ENCODE measurements at regions not wholly inside any gene's neighbourhood (a gene's known extent, or its start where the extent isn't known, plus 50 kb on each side); places are given as distances from the start of the nearest gene placed in this dataset.

DNA sequence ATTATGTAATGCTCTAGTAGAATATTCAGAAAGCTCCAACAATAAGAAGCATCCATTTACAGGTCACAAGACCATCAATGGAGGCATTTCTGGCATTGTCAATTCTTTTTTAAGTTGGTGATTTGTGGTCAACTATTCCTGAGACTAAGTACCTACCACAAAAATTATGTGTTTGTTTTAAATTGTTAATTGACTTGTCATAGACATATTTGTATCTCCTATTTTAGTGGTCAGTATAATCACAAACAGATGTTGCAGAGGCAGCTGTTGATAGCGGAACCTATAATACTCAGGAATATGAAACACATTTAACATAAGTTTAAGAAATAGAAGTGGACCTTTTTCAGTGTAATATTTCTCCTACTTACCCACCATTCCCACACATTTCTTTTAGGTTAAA, 430.1 kb downstream of the CCDC85A start:
- TF ChIP-seq, protein P1, sequence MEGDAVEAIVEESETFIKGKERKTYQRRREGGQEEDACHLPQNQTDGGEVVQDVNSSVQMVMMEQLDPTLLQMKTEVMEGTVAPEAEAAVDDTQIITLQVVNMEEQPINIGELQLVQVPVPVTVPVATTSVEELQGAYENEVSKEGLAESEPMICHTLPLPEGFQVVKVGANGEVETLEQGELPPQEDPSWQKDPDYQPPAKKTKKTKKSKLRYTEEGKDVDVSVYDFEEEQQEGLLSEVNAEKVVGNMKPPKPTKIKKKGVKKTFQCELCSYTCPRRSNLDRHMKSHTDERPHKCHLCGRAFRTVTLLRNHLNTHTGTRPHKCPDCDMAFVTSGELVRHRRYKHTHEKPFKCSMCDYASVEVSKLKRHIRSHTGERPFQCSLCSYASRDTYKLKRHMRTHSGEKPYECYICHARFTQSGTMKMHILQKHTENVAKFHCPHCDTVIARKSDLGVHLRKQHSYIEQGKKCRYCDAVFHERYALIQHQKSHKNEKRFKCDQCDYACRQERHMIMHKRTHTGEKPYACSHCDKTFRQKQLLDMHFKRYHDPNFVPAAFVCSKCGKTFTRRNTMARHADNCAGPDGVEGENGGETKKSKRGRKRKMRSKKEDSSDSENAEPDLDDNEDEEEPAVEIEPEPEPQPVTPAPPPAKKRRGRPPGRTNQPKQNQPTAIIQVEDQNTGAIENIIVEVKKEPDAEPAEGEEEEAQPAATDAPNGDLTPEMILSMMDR (IDR thresholded peaks at IDR 0.05; ENCODE audit: insufficient read depth, low read length, poor library complexity, severe bottlenecking), result no peak
- TF ChIP-seq EZH2phosphoT487 (conservative IDR thresholded peaks at IDR 0.05; ENCODE audit: low read length), result no peak

Measured in SU-DHL-6 (cell line).